A673 (cell line): ENCODE measurements at regions not wholly inside any gene's neighbourhood (a gene's known extent, or its start where the extent isn't known, plus 50 kb on each side); places are given as distances from the start of the nearest gene placed in this dataset.

ENCODE experiments used
- EZH2 ChIP-seq: fragments of 200-600 bp; sonication (generic); IDR thresholded peaks from 2 replicates; pipeline ENCODE4 v1.6.1; 2017; ENCODE audit warnings: borderline replicate concordance, low read depth, mild to moderate bottlenecking, mixed read lengths, antibody characterized with exemption, low read length; ENCODE audit not compliant: poor library complexity, severe bottlenecking
- TF ChIP-seq, protein P1 (sequence below): fragments of 300-800, 200-600 bp; sonication (generic); conservative IDR thresholded peaks from 2 replicates; pipeline ENCODE4 v1.5.1; 2017; ENCODE audit warnings: low read depth, mild to moderate bottlenecking, antibody characterized with exemption, low read length, moderate library complexity, mixed read lengths

- TF ChIP-seq, protein P1, sequence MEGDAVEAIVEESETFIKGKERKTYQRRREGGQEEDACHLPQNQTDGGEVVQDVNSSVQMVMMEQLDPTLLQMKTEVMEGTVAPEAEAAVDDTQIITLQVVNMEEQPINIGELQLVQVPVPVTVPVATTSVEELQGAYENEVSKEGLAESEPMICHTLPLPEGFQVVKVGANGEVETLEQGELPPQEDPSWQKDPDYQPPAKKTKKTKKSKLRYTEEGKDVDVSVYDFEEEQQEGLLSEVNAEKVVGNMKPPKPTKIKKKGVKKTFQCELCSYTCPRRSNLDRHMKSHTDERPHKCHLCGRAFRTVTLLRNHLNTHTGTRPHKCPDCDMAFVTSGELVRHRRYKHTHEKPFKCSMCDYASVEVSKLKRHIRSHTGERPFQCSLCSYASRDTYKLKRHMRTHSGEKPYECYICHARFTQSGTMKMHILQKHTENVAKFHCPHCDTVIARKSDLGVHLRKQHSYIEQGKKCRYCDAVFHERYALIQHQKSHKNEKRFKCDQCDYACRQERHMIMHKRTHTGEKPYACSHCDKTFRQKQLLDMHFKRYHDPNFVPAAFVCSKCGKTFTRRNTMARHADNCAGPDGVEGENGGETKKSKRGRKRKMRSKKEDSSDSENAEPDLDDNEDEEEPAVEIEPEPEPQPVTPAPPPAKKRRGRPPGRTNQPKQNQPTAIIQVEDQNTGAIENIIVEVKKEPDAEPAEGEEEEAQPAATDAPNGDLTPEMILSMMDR: no peak
- TF ChIP-seq EZH2: no peak
These were observed 269.9 kb upstream of the RGS6 start for GRCh38 chr14:71662291-71662790.
